ENCODE measurements at regions not wholly inside any gene's neighbourhood (a gene's known extent, or its start where the extent isn't known, plus 50 kb on each side); places are given as distances from the start of the nearest gene placed in this dataset.

DNA sequence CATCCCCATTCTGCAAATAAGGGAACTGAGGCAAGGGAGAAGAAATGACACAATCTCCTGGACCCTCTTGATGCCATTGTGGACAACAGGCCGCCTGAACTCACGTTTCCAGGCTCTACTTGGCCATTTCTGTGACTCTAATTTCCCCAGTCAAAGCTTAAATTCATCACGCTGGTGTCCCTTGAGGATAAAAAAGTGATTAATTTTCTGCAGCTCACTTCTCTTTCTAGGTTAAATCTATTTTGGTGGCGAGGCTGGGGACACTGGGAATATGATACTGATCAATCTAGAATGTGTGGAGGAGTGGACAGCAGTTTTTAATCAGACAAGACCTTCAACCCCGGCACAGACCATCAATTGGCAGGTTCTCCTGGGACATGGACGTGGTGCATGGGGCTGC lies 168.2 kb upstream of the SULF2 start (continued):
- TF ChIP-seq, protein P1, sequence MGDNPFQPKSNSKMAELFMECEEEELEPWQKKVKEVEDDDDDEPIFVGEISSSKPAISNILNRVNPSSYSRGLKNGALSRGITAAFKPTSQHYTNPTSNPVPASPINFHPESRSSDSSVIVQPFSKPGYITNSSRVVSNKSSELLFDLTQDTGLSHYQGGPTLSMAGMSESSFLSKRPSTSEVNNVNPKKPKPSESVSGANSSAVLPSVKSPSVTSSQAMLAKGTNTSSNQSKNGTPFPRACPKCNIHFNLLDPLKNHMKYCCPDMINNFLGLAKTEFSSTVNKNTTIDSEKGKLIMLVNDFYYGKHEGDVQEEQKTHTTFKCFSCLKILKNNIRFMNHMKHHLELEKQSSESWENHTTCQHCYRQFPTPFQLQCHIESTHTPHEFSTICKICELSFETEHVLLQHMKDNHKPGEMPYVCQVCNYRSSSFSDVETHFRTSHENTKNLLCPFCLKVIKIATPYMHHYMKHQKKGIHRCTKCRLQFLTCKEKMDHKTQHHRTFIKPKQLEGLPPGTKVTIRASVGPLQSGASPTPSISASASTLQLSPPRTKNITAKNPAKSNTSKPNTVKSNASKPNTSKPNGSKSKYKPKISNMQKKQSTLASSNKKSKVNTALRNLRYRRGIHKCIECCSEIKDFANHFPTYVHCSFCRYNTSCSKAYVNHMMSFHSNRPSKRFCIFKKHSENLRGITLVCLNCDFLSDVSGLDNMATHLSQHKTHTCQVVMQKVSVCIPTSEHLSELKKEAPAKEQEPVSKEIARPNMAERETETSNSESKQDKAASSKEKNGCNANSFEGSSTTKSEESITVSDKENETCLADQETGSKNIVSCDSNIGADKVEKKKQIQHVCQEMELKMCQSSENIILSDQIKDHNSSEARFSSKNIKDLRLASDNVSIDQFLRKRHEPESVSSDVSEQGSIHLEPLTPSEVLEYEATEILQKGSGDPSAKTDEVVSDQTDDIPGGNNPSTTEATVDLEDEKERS (CRISPR knock-in tag; IDR thresholded peaks at IDR 0.05), result no peak
- TF ChIP-seq ZFX (CRISPR knock-in tag; IDR thresholded peaks at IDR 0.05; ENCODE audit: low read depth), result no peak
- no peak for TF ChIP-seq ZC3H13 (CRISPR knock-in tag; IDR thresholded peaks at IDR 0.05)
- TF ChIP-seq, protein P2, sequence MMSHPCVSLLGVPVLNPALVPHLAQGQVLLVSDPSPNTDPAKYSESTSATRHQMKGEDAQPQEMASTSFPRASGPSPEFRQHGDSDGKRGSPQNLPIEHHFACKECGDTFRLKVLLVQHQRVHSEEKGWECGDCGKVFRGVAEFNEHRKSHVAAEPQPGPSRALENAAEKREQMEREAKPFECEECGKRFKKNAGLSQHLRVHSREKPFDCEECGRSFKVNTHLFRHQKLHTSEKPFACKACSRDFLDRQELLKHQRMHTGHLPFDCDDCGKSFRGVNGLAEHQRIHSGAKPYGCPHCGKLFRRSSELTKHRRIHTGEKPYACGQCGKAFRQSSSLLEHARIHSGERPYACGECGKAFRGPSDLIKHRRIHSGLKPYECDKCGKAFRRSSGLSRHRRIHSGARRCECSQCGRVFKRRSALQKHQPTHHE (CRISPR knock-in tag; IDR thresholded peaks at IDR 0.05; ENCODE audit: borderline replicate concordance), result no peak
- TF ChIP-seq RELA (CRISPR knock-in tag; IDR thresholded peaks at IDR 0.05), result no peak
- TF ChIP-seq SETDB1 (CRISPR knock-in tag; IDR thresholded peaks at IDR 0.05; ENCODE audit: borderline replicate concordance), result no peak
- no peak for TF ChIP-seq TGIF2 (CRISPR knock-in tag; IDR thresholded peaks at IDR 0.05)
- TF ChIP-seq, protein P3, sequence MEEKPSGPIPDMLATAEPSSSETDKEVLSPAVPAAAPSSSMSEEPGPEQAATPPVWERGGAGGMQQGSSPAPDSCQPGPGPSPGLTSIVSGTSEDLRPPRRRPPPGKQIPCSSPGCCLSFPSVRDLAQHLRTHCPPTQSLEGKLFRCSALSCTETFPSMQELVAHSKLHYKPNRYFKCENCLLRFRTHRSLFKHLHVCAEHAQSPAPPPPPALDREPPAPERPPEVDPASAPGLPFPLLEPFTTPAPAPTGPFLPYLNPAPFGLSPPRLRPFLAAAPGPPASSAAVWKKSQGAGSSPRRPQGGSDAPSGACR (CRISPR knock-in tag; IDR thresholded peaks at IDR 0.05), result no peak
- TF ChIP-seq, protein P4, sequence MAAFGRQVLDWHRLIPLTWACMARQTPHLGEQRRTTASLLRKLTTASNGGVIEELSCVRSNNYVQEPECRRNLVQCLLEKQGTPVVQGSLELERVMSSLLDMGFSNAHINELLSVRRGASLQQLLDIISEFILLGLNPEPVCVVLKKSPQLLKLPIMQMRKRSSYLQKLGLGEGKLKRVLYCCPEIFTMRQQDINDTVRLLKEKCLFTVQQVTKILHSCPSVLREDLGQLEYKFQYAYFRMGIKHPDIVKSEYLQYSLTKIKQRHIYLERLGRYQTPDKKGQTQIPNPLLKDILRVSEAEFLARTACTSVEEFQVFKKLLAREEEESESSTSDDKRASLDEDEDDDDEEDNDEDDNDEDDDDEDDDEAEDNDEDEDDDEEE (CRISPR knock-in tag; IDR thresholded peaks at IDR 0.05), result no peak
- TF ChIP-seq ZNF335 (CRISPR knock-in tag; IDR thresholded peaks at IDR 0.05), result no peak
- TF ChIP-seq CENPT (CRISPR knock-in tag; IDR thresholded peaks at IDR 0.05; ENCODE audit: low read depth), result no peak
- TF ChIP-seq TEAD3 (CRISPR knock-in tag; optimal IDR thresholded peaks at IDR 0.05; ENCODE audit: borderline replicate concordance), result no peak
